Activated naive CD4-positive, alpha-beta T cell (primary cell): ENCODE measurements at regions not wholly inside any gene's neighbourhood (a gene's known extent, or its start where the extent isn't known, plus 50 kb on each side); places are given as distances from the start of the nearest gene placed in this dataset.
"Not testable (repeated sequence)": the region's sequence is repeated elsewhere in the genome, so short reads cannot be mapped to it uniquely, and the experiment has no call there.

Experiments used
- DNase-seq, 4 experiments: peaks; one replicate each; lab custom pipeline; 2025; lab: John Stamatoyannopoulos, UW

DNA sequence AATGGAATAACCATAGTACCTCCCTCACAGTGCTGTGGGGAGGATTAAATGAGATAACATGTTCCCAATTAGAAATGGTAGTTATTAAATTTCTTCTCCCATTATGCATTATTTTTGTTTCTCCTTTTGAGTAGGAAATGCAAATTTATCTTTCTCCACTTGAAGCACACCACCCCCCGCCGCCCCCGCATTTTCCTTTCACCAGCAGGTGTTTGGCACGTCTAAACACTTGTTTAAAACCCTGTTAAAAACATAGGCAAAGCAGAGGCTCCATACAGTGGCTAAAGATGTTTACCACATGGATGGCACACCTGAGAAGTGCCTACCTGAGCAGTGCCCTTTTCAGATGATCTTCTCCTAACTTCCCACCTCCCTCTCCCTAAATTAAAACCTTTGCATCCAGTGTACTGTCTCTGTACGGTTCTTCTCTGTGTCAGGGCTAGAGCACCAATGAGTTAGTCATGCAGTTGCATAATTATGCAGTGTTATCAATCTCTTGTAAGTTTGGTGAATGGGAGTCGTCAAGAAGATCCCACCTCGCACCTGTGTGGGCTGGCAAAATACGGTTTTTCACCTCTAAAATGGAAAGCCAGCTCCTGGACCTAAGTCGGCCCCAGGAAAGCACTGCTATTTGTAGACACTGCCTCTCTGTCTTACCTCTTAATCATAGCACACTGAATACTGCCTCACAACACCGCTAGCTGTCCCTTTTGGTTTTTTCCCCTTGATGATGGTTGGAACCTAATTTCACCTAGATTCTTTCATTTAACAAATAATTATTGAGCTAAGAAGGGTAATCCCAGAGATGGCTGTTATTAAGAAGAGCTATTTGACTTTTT is 122.0 kb downstream of the CT47B1 start:
- DNase-seq = no peak

DNA sequence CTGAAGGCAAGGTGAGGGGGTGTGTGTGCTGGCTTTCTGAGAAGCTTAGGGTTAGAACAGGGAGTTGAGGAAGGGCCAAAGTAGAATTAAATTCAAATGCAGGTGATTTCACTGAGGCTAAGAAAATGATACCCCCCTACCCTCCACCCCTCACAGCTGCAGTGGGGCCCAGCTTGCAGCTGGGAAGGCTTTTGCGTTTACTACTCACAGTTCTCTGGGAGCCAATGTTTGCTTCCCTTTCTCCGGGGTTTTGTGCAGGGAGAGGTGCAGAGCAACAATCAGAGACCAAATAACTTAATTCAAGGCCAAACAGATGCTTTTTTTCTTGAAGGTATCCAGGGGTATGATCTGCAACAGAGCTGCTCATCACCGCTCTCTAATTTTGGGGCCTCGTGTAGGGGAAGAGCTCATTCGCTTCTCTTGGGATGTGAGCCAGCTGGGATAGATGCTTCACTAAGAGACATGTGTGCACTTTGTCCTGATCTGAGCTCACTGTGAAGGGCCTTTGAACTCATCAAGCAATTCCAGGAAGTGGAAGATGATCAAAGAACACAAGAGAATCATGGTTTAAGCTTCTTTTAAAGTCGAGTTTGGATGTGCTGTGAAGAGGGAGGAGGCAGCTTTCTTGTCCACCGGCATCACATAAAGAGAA is 122.7 kb upstream of the C1GALT1C1 start:
- DNase-seq = no peak

DNA sequence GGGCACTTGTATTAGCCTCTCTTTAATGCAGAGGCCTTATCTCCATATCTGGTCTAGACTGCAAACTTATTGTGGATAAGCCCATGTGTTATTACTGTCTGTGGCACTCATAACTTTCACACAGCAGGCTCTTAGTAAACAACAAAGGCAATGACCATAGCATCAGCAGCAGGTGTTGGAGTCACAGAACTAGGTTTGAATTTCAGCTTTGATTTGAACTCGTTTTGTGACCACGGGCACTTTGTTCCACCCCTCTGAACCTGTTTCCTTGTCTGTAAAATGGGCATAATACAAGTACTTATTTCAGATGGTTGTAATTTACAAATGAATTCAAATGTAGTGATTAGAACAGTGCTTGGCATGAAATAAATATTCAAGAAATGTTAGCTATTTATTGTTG is 121.8 kb upstream of the C1GALT1C1 start:
- no peak for DNase-seq

DNA sequence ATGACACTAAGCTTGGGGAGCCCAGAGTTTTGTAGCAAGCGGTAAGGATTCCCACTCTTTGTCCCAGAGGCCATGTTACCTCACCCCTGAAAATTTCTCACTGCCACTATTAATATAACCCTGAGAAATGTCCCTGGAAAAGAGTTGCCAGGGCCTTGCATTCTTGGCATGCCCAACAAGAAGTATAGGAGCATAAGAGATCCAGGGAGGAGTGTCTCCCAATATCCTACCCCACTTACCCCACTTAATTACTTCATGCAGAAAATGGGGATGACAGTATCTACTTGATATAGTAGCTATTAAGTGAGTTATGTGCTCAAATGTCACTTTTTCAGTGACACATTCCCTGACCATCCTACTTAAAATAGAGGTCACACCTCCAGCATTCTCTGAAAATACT is 120.5 kb upstream of the C1GALT1C1 start:
- DNase-seq = no peak

DNA sequence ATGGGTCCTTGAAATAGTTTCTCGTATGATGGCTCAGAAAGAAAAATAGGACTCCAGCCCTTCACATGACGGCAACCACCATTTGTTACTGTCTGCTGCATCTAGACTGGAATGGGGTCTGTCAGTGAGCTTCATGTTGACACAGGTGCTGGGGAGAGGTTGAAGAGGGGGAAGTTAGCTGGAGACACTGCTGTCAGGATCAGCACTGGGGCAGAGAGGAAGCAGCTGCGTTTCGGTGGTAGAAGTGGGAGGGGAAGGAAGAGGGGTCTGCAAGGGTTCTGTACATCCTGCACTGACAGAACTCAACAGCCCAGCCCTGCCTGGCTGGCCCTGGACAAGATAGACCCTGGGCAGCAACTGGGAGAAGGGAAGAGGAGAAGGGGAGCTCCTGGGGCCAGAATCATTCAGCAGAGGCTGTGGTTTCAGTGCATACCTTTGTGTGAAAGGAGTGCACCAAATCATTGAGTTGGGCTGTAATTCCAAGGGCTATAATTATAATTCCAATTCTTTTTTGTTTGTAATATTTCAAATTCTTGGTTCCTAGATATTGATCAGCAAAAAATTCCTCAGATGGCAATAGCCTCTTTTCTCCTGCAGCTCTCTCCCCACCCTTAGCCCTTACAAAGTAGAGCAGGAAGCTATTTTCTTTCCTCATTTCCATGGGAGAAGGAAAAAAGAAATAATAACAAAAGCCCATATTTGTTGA is 119.4 kb upstream of the C1GALT1C1 start:
- no peak for DNase-seq

DNA sequence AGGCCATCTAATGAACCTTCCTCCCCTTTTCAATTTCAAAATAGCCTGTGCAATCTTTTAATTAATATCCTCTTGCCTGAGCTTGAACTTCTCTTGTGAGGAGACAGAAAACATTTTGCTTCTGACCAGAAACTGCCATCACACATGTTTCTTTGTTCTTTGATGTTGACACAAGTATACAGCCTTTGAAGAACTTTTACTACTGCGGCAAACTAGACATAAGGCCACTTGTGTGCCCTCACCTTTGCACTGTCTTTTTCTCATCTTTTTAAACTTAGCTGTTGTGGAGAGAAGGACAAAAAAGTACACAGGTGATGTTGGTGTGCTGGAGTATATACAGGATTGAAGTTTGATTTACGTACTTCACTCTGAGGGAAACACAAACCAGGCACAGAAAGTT is 116.3 kb upstream of the C1GALT1C1 start:
- DNase-seq = no peak

DNA sequence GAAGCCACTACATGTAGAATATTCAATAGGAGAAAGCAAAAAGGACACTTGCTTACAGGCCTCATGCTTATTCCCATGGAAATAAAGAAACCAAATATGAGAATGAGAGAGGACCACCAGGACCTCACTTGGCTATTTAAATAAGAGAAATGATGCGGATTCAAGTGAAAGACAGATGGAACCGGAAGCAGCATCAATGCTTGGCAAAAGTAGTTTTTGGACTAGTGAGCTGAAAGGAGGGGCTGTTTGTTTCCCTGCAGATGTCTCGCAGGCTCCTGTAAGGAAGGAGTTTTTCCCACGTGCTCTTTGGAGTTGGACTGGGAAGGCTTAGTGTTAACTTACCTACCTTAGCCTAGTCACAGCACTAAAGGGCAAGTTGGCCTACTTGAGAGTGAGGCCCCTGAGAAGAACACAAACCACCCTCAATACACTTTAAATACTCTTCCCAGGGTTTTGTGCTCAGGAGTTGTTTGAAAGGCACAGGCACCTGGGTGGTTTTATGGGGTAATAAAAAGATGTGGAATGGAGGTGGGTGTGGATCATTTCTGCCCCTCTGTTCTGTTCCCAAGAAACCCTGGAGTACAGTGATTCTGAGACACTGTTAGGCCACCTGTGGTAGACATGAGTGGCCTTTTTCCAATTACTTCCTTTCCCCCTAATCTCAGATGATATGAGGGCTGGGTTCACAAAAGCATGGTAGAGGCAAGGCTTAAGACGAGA is 113.3 kb upstream of the C1GALT1C1 start:
- no peak for DNase-seq

DNA sequence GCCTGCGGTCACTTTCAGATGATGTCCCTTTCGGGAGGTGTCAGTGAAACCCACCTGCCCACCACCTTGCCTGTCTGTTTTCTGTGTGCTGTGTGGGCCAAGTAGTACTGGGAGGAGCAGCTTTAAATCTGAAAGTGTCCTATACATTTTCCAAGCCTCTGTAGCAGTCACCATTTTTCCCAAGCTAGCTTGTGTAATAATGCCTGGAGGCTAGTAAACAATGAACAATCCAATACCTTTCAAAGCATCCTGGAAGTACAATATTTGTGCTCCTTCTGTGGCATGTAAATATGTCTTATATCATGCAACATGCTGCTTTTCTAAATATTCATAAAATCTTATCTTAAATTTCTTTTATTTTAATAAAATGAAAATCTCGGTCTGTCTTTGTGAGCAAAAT is 111.6 kb upstream of the C1GALT1C1 start:
- no peak for DNase-seq

DNA sequence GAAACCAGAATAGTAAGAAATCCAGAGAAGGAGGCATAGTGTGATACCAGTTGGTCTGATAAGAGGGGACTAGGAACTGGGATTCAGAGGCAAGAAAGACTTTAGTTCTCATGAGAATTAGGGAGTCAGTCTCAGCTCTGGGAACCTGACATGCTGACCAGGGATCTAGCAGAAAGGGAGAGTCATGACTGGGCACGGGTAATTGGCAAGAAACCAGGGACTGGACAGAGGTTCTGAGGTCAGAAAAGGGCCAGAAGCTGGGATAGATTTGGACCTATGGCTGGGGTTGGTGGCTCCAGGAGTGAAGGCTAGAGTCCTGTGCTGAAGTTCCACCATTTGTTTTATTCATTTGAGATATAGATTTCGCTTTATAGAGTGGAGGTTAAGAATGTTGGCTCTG is 110.2 kb upstream of the C1GALT1C1 start:
- DNase-seq = no peak

DNA sequence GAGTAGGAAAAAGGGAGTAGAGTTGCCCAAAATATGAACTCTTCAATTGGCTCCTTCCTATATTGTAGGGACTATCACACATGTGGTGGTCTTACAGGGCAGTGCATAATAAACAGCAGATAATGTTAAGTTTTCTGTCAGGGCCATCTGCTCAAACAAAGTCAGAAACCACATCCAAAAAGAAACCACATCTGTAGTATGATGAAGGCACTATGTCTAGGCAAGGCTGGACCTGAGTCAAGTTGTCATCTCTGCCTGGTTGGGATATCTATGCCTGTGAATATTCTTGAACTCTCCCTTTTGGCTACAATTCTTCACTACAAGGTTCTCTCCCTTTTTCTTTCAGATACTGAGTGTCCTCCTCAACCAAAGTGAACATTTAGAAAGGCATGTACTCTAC is 109.4 kb upstream of the C1GALT1C1 start:
- no peak for DNase-seq

DNA sequence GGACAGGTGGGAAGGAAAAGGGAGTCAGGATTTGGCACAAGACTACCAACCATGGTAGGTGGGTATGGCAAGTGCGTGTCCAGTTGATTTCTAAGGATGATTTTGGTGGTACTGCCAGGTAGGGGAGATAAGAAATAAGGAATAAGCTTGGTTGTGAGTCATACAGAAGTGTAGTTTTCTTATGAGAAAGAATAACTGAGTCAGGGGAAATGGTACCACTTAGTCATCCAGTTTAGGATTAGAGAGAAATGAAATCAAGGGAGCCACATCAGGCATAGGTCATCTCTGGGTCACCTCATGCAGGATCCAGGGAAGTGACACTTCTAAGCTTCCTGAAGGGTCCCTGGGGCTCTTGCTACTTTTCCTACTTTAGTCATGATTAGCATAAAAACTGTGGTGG is 107.1 kb upstream of the C1GALT1C1 start:
- DNase-seq = no peak

DNA sequence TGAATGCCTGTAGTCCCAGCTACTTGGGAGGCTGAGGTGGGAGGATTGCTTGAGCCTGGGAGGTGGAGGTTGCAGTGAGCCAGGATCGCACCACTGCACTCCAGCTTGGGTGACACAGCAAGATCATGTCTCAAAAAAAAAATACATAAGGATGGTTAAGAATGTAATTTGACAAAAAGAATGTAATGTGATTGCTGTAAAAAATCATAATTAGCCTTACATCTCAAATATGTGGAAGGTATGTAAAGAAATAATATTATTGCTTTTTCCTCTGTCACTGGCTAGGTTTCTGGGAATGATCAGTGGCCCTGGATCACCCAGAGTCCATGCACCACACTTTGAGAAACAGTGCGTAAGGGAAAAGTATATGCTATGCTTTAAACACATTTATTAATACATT is 106.1 kb upstream of the C1GALT1C1 start:
- no peak for DNase-seq

DNA sequence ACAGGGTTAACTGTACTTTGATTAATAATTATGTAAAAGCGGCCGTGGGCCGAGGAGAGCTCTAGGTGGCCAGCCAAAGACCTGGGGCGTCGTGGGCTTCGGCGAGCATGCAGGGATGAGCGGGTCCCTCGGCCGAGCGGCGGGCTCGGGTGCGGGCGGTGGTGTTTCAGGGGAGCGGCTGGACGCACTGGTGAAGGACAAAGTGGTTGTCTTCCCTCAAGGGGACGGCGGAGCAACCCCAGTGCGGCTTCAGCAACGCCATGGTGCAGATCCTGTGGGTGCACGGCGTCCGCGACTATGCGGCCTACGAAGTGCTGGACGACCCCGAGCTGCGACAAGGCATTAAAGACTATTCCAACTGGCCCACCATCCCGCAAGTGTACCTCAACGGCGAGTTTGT is 103.0 kb upstream of the C1GALT1C1 start:
- no peak for DNase-seq

DNA sequence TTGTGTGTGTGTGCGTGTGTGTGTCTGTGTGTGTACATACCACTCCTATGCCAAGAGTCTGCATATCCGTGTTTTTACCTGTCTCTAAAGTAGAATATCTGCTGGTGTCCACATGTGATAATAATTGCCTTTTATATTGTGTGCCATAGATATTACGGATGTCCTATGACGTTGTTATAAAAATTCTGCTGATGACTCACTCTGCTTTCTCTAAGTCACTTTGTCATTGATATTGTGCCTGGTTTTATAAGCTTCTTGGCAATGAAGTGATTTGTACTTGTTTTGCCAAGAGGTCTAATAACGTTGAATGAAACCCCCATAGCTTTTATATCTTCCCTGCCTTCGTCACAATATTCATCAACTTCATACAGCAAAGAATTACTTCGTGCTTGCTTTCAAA is 102.6 kb upstream of the C1GALT1C1 start:
- no peak for DNase-seq

DNA sequence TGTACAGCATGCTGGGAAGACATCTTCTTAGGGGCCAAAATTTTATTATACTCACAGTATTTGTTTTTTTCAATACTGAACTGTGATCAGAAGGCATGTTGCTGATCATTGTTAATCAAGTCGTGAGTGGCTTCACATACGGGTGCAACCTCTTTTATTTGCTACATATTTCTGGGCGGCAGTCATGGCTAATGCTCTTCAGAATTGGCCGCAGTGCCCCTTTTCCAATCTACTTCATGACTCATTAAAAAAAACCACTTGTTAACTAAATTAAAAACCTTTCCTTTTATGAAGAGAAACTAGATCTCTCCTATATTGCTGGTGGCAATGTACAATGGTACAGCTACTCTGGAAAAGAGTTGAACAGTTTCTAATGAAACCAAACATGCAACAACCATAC is 101.5 kb upstream of the C1GALT1C1 start:
- DNase-seq = no peak

DNA sequence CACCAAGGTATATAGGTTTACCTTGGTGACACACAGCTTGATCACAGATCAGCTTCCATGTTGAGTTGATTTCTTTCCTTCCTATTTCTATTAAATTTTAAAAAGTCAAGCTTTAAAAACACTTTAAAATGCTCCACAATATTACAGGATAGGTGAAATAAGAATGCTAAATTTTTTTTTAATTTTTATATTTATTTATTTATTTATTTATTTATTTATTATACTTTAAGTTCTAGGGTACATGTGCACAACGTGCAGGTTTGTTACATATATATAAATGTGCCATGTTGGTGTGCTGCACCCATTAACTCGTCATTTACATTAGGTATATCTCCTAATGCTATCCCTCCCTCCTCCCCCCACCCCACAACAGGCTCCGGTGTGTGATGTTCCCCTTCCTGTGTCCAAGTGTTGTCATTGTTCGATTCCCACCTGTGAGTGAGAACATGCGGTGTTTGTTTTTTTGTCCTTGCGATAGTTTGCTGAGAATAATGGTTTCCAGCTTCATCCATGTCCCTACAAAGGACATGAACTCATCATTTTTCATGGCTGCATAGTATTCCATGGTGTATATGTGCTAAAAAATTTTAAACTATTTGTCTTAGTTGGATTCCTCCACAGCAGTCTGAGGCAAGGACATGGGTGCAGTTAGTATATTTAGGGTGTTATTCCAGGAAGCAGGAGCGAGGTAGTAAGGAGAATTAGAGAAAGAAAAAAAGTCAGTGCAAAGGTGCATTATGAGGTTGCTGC is 99.8 kb upstream of the C1GALT1C1 start:
- not testable (repeated sequence) for DNase-seq

DNA sequence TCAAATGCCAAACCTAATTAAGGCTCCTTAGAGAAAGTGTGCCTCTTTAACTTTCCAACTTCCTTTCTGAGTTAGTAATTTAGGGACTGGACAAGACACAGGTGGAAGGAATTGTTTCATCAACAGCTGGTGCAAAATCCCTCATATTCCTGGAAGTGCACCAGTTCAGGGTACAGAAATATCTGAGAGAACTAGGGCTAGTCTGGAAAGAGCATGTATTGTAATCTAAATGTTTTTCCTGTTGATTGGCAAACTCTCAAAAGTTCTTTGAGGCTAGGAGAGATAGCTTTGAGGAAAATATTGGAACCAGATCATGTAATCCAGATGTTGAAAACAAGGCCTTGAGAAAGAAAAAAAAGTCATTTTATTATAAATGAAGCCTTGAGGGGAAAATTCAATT is 98.1 kb upstream of the C1GALT1C1 start:
- no peak for DNase-seq

DNA sequence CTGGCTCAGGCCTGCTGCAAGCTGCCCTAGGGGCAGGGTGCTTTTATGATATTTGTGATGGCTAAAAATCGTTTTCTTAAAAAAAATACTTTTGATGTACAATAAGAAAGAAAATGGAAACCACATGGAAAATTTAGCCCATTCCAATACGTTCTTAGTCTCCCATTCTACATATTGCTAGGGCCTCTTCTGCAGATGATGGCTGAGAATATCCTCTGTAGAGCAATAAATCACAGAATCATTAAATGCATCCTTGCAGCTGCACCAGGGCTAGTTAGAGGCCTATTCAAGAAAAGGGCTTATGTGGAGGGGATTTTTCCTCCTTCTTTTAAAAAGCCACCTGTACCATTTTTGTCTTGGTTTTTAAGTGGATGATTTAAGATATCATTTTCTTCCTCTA is 97.6 kb upstream of the C1GALT1C1 start:
- DNase-seq = no peak

DNA sequence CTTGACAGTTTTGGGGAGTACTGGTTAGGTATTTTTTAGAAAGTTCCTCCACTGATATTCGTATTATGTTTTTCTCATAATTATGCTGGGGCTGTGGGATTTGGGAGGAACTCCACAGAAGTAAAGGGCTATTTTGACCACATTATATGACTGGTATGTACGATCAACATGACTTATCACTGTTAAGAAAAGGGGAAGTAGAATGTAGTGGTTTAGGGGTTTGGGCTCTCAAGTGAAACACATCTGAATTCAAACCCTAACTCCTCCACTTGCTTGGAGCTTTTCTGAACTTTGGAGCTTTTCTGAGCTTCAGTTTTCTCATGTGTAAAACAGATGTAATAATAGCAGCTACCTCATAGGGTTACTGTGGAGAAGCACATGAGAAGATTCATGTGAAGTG is 96.4 kb upstream of the C1GALT1C1 start:
- no peak for DNase-seq

DNA sequence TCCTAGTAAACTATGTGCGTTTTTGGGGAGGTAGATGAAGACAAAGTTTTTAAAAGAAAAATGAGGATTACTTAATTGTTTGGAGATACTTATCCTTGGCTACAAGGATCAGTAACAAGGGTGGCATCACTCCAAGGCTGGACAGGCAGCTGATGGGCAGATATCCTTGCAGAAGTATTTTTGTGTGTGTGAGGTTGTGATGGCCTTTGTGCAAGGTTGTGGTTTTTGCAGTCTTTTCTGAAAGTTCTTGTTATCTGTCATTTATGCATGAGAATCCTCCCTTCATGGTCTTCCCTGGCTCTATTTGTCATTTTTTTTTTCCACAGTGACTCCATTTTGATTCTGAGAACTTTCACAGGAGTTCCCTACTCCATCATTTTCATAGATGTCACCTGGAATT is 96.0 kb upstream of the C1GALT1C1 start:
- DNase-seq = no peak

DNA sequence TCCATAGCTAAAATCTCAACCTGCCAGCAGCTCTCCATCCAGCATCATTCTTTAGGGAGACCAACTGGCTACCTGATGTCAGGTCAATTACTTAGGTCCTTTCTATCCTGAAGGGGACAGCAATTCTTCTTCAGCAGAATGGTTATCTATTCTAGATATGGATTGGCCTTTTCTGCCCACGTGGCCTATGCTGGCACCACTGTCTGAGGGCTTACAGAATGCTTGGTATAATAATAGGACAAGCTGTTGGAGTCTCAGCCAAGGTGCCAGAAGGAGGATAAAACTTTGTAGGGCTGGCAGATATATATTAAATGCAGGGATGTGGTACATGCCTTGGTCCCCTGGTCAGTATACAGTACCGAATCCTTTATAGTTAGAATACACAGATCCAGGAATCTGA is 89.8 kb upstream of the C1GALT1C1 start:
- DNase-seq = no peak

DNA sequence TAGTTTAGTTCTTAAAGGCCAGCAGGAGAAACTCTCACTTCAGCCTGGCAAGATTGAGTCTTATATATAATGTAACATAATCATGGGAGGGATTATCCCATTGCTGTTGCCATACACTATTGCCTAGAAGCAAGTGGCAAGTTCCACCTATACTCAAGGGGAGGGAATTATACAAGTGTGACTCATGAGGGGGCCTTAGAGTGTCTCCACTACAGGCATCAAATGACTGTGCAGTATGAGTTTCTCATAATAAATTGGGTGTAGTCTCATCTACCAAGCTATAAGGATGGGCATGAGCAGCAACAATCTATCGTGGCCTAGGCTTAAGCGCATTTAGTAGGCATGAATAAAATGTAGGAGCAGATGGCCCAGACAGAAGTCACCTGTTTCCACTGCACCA is 89.1 kb upstream of the C1GALT1C1 start:
- no peak for DNase-seq
